ENCODE measurements at regions not wholly inside any gene's neighbourhood (a gene's known extent, or its start where the extent isn't known, plus 50 kb on each side); places are given as distances from the start of the nearest gene placed in this dataset.

- Histone ChIP-seq H3K4me3 (replicated peaks; ENCODE audit: insufficient read depth, low read length) (no peak overlapping the region), H3K27ac (replicated peaks) (no peak overlapping the region), H3K27me3 (ENCODE audit: insufficient read depth, poor library complexity, severe bottlenecking) (no peaks in the 10 kb centered on the region)
- TF ChIP-seq SPI1 (IDR thresholded peaks at IDR 0.05; ENCODE audit: borderline replicate concordance, low read depth) (no peak), REST (IDR thresholded peaks at IDR 0.05; ENCODE audit: insufficient replicate concordance, low read depth) (no peak), CTCF (IDR thresholded peaks at IDR 0.05; ENCODE audit: insufficient read depth, low read length) (no peak), GABPA (IDR thresholded peaks at IDR 0.05; ENCODE audit: low read depth) (no peak), POLR2AphosphoS5 (IDR thresholded peaks at IDR 0.05; ENCODE audit: low read depth) (no peak)
- no peak for DNase-seq (ENCODE audit: low read depth in 1 of 2, low spot score in 1 of 2)
Observed at GRCh38 chr7:108972004-108972403, 402.3 kb downstream of the DNAJB9 start.

- TF ChIP-seq GABPA (IDR thresholded peaks at IDR 0.05; ENCODE audit: low read depth) (no peak), POLR2AphosphoS5 (IDR thresholded peaks at IDR 0.05; ENCODE audit: low read depth) (no peak), REST (IDR thresholded peaks at IDR 0.05; ENCODE audit: insufficient replicate concordance, low read depth) (no peak), CTCF (IDR thresholded peaks at IDR 0.05; ENCODE audit: insufficient read depth, low read length) (no peak), SPI1 (IDR thresholded peaks at IDR 0.05; ENCODE audit: borderline replicate concordance, low read depth) (no peak)
- Histone ChIP-seq H3K27ac (replicated peaks) (no peak overlapping the region), H3K27me3 (ENCODE audit: insufficient read depth, poor library complexity, severe bottlenecking) (no peaks in the 10 kb centered on the region), H3K4me3 (replicated peaks; ENCODE audit: insufficient read depth, low read length) (no peak overlapping the region)
- no peak for DNase-seq (ENCODE audit: low read depth in 1 of 2, low spot score in 1 of 2)
Observed at GRCh38 chr7:108973075-108973474, 403.4 kb downstream of the DNAJB9 start.

GRCh38 chr7:108974641-108975040 is 405.0 kb downstream of the DNAJB9 start:
- no peak for DNase-seq (ENCODE audit: low read depth in 1 of 2, low spot score in 1 of 2)
- H3K27me3 ChIP-seq (ENCODE audit: insufficient read depth, poor library complexity, severe bottlenecking), result no peaks in the 10 kb centered on the region
- H3K27ac ChIP-seq (replicated peaks), result no peak overlapping the region
- H3K4me3 ChIP-seq (replicated peaks; ENCODE audit: insufficient read depth, low read length), result no peak overlapping the region
- TF ChIP-seq REST (IDR thresholded peaks at IDR 0.05; ENCODE audit: insufficient replicate concordance, low read depth) (no peak), POLR2AphosphoS5 (IDR thresholded peaks at IDR 0.05; ENCODE audit: low read depth) (no peak), CTCF (IDR thresholded peaks at IDR 0.05; ENCODE audit: insufficient read depth, low read length) (no peak), SPI1 (IDR thresholded peaks at IDR 0.05; ENCODE audit: borderline replicate concordance, low read depth) (no peak), GABPA (IDR thresholded peaks at IDR 0.05; ENCODE audit: low read depth) (no peak)

Measured in HL-60 (cell line).